Sigmoid colon (tissue), 3 donors: ENCODE measurements at regions not wholly inside any gene's neighbourhood (a gene's known extent, or its start where the extent isn't known, plus 50 kb on each side); places are given as distances from the start of the nearest gene placed in this dataset.

Experiments used
- CTCF ChIP-seq, 4 experiments: fragments of 450-650 bp in 3 of 4; fragments of 200-600 bp in 1 of 4; IDR thresholded peaks; one replicate each; pipeline ENCODE4 v1.5.1; 2016 to 2019; ENCODE audit warnings: antibody characterized with exemption in 4 of 4, mild to moderate bottlenecking in 3 of 4, moderate library complexity in 2 of 4
- POLR2A ChIP-seq, 2 donors: fragments of 450-650 bp; IDR thresholded peaks; one replicate each; pipeline ENCODE4 v1.6.1; 2016; ENCODE audit warnings: antibody characterized with exemption in 2 of 2, mild to moderate bottlenecking in 2 of 2, moderate library complexity in 2 of 2

- TF ChIP-seq CTCF (IDR thresholded peaks at IDR 0.05) (no peak), POLR2A (IDR thresholded peaks at IDR 0.05) (no peak)
Observed at GRCh38 chr13:73902296-73902695, 231.9 kb downstream of the KLF12 start.
